HG02973 (cell line): ENCODE measurements at regions not wholly inside any gene's neighbourhood (a gene's known extent, or its start where the extent isn't known, plus 50 kb on each side); places are given as distances from the start of the nearest gene placed in this dataset.
"Not testable (repeated sequence)": the region's sequence is repeated elsewhere in the genome, so short reads cannot be mapped to it uniquely, and the experiment has no call there.

Source experiments
- ATAC-seq: cut with Tn5 transposase; IDR thresholded peaks from one replicate; pipeline ENCODE4 v1.9.1; 2021; ENCODE audit warnings: moderate library complexity; ENCODE audit not compliant: unreplicated experiment

GRCh38 chr17:77837072-77837471 lies 121.4 kb upstream of the TNRC6C start:
- ATAC-seq = not testable (repeated sequence)

- ATAC-seq = no peak
Observed at GRCh38 chr17:77837917-77838316, 120.6 kb upstream of the TNRC6C start.

- ATAC-seq = no peak
Observed at GRCh38 chr17:77838748-77839697, 119.5 kb upstream of the TNRC6C start.

- no peak for ATAC-seq
Observed at GRCh38 chr17:77839698-77840512, 118.6 kb upstream of the TNRC6C start.

- no peak for ATAC-seq
Observed at GRCh38 chr17:77840513-77841165, 117.9 kb upstream of the TNRC6C start.

GRCh38 chr17:77841742-77842527 lies 116.6 kb upstream of the TNRC6C start:
- ATAC-seq = no peak

GRCh38 chr17:77842528-77843147 lies 115.9 kb upstream of the TNRC6C start:
- ATAC-seq = no peak

GRCh38 chr17:77843255-77843895 lies 115.1 kb upstream of the TNRC6C start:
- ATAC-seq = not testable (repeated sequence)

GRCh38 chr17:77843896-77844295 lies 114.6 kb upstream of the TNRC6C start:
- ATAC-seq = no peak

GRCh38 chr17:77844681-77845080 lies 113.8 kb upstream of the TNRC6C start:
- ATAC-seq = no peak

GRCh38 chr17:77845541-77846225 lies 112.8 kb upstream of the TNRC6C start:
- no peak for ATAC-seq

- ATAC-seq = no peak
Observed at GRCh38 chr17:77846531-77847085, 111.9 kb upstream of the TNRC6C start.

GRCh38 chr17:77847221-77848085 lies 111.0 kb upstream of the TNRC6C start:
- no peak for ATAC-seq

- ATAC-seq = no peak
Observed at GRCh38 chr17:77848257-77848656, 110.2 kb upstream of the TNRC6C start.

GRCh38 chr17:77849239-77849638 lies 109.3 kb upstream of the TNRC6C start:
- ATAC-seq = no peak

GRCh38 chr17:77851921-77852320 lies 106.6 kb upstream of the TNRC6C start:
- ATAC-seq = no peak

GRCh38 chr17:77852731-77853130 lies 105.8 kb upstream of the TNRC6C start:
- no peak for ATAC-seq
